ENCODE measurements at regions not wholly inside any gene's neighbourhood (a gene's known extent, or its start where the extent isn't known, plus 50 kb on each side); places are given as distances from the start of the nearest gene placed in this dataset.
A peak's percentile ranks its signal among the peaks of the same experiment; 100 is the strongest.
"Not testable (repeated sequence)": the region's sequence is repeated elsewhere in the genome, so short reads cannot be mapped to it uniquely, and the experiment has no call there.

GRCh38 chr5:77871016-77871415 is 94.9 kb upstream of the TBCA start:
- H3K27me3 Mint-ChIP-seq (ENCODE audit: low read depth), result no peaks in the 10 kb centered on the region
- DNase-seq (ENCODE audit: low spot score), result no peak
- no peak overlapping the region for H3K4me3 Mint-ChIP-seq
- no peaks in the 10 kb centered on the region for H3K9me3 Mint-ChIP-seq
- H3K27ac Mint-ChIP-seq, result no peak overlapping the region
- no peaks in the 10 kb centered on the region for H3K36me3 Mint-ChIP-seq (ENCODE audit: low read depth)
- no peaks in the 10 kb centered on the region for H3K4me1 Mint-ChIP-seq (ENCODE audit: low read depth)

GRCh38 chr5:77869116-77869798 is 93.1 kb upstream of the TBCA start:
- Mint-ChIP-seq H3K4me1 (ENCODE audit: low read depth) (no peaks in the 10 kb centered on the region), H3K9me3 (no peaks in the 10 kb centered on the region), H3K27ac (no peak overlapping the region), H3K4me3 (no peak overlapping the region), H3K36me3 (ENCODE audit: low read depth) (no peaks in the 10 kb centered on the region), H3K27me3 (ENCODE audit: low read depth) (no peaks in the 10 kb centered on the region)
- no peak for DNase-seq (ENCODE audit: low spot score)

GRCh38 chr5:77867914-77868313 is 91.8 kb upstream of the TBCA start:
- H3K4me3 Mint-ChIP-seq, result no peak overlapping the region
- no peak for DNase-seq (ENCODE audit: low spot score)
- H3K27me3 Mint-ChIP-seq (ENCODE audit: low read depth), result no peaks in the 10 kb centered on the region
- no peaks in the 10 kb centered on the region for H3K4me1 Mint-ChIP-seq (ENCODE audit: low read depth)
- H3K9me3 Mint-ChIP-seq, result no peaks in the 10 kb centered on the region
- no peaks in the 10 kb centered on the region for H3K36me3 Mint-ChIP-seq (ENCODE audit: low read depth)
- no peak overlapping the region for H3K27ac Mint-ChIP-seq

- DNase-seq (ENCODE audit: low spot score), result no peak
- H3K4me3 Mint-ChIP-seq, result no peak overlapping the region
- no peak overlapping the region for H3K27ac Mint-ChIP-seq
- H3K4me1 Mint-ChIP-seq (ENCODE audit: low read depth), result peaks cover 1% of the 10 kb centered on the region
- H3K36me3 Mint-ChIP-seq (ENCODE audit: low read depth), result no peaks in the 10 kb centered on the region
- no peaks in the 10 kb centered on the region for H3K9me3 Mint-ChIP-seq
- no peaks in the 10 kb centered on the region for H3K27me3 Mint-ChIP-seq (ENCODE audit: low read depth)
Measured at GRCh38 chr5:77867194-77867691, 91.1 kb upstream of the TBCA start.

GRCh38 chr5:77866198-77866597 is 90.1 kb upstream of the TBCA start:
- no peaks in the 10 kb centered on the region for H3K27me3 Mint-ChIP-seq (ENCODE audit: low read depth)
- DNase-seq (ENCODE audit: low spot score), result no peak
- peaks cover 9% of the 10 kb centered on the region for H3K4me1 Mint-ChIP-seq (ENCODE audit: low read depth)
- no peaks in the 10 kb centered on the region for H3K9me3 Mint-ChIP-seq
- no peak overlapping the region for H3K27ac Mint-ChIP-seq
- no peaks in the 10 kb centered on the region for H3K36me3 Mint-ChIP-seq (ENCODE audit: low read depth)
- H3K4me3 Mint-ChIP-seq, result no peak overlapping the region

GRCh38 chr5:77864997-77865396 is 88.9 kb upstream of the TBCA start:
- DNase-seq (ENCODE audit: low spot score), result no peak
- H3K4me1 Mint-ChIP-seq (ENCODE audit: low read depth), result peaks cover 11% of the 10 kb centered on the region
- no peaks in the 10 kb centered on the region for H3K9me3 Mint-ChIP-seq
- no peaks in the 10 kb centered on the region for H3K27me3 Mint-ChIP-seq (ENCODE audit: low read depth)
- H3K27ac Mint-ChIP-seq, result no peak overlapping the region
- H3K36me3 Mint-ChIP-seq (ENCODE audit: low read depth), result no peaks in the 10 kb centered on the region
- no peak overlapping the region for H3K4me3 Mint-ChIP-seq

- H3K27ac Mint-ChIP-seq, result no peak overlapping the region
- DNase-seq (ENCODE audit: low spot score), result no peak
- H3K4me3 Mint-ChIP-seq, result no peak overlapping the region
- peaks cover 11% of the 10 kb centered on the region for H3K4me1 Mint-ChIP-seq (ENCODE audit: low read depth)
- H3K36me3 Mint-ChIP-seq (ENCODE audit: low read depth), result no peaks in the 10 kb centered on the region
- no peaks in the 10 kb centered on the region for H3K27me3 Mint-ChIP-seq (ENCODE audit: low read depth)
- H3K9me3 Mint-ChIP-seq, result no peaks in the 10 kb centered on the region
Measured at GRCh38 chr5:77863181-77863580, 87.0 kb upstream of the TBCA start.

GRCh38 chr5:77861576-77861975 is 85.4 kb upstream of the TBCA start:
- Mint-ChIP-seq H3K4me3 (no peak overlapping the region), H3K27ac (no peak overlapping the region), H3K4me1 (ENCODE audit: low read depth) (peaks cover 11% of the 10 kb centered on the region), H3K36me3 (ENCODE audit: low read depth) (no peaks in the 10 kb centered on the region), H3K9me3 (no peaks in the 10 kb centered on the region), H3K27me3 (ENCODE audit: low read depth) (no peaks in the 10 kb centered on the region)
- DNase-seq (ENCODE audit: low spot score), result no peak

- Mint-ChIP-seq H3K4me3 (no peak overlapping the region), H3K36me3 (ENCODE audit: low read depth) (no peaks in the 10 kb centered on the region), H3K9me3 (no peaks in the 10 kb centered on the region), H3K4me1 (ENCODE audit: low read depth) (peaks cover 11% of the 10 kb centered on the region), H3K27ac (no peak overlapping the region), H3K27me3 (ENCODE audit: low read depth) (no peaks in the 10 kb centered on the region)
- no peak for DNase-seq (ENCODE audit: low spot score)
Measured at GRCh38 chr5:77859306-77859705, 83.2 kb upstream of the TBCA start.

GRCh38 chr5:77858678-77859077 is 82.5 kb upstream of the TBCA start:
- DNase-seq (ENCODE audit: low spot score); H3K4me3 Mint-ChIP-seq; H3K36me3 Mint-ChIP-seq (ENCODE audit: low read depth); H3K27ac Mint-ChIP-seq; H3K27me3 Mint-ChIP-seq (ENCODE audit: low read depth); H3K9me3 Mint-ChIP-seq: not testable (repeated sequence)
- H3K4me1 Mint-ChIP-seq (ENCODE audit: low read depth), result peaks cover 12% of the 10 kb centered on the region

- Mint-ChIP-seq H3K27me3 (ENCODE audit: low read depth) (peaks cover 16% of the 10 kb centered on the region), H3K36me3 (ENCODE audit: low read depth) (no peaks in the 10 kb centered on the region)
Measured at GRCh38 chr5:77855369-77855768, 79.2 kb upstream of the TBCA start.

GRCh38 chr5:77853353-77853907 is 77.3 kb upstream of the TBCA start:
- Mint-ChIP-seq H3K9me3 (no peaks in the 10 kb centered on the region), H3K4me3 (peak overlapping the region; percentile 82), H3K36me3 (ENCODE audit: low read depth) (no peaks in the 10 kb centered on the region), H3K4me1 (ENCODE audit: low read depth) (peaks cover 24% of the 10 kb centered on the region), H3K27ac (no peak overlapping the region), H3K27me3 (ENCODE audit: low read depth) (peaks cover 21% of the 10 kb centered on the region)
- no peak for DNase-seq (ENCODE audit: low spot score)

More at GRCh38 chr5:77855369-77855768, 79.2 kb upstream of the TBCA start:
- Mint-ChIP-seq H3K4me1 (ENCODE audit: low read depth) (peaks cover 24% of the 10 kb centered on the region), H3K9me3 (no peaks in the 10 kb centered on the region), H3K27ac (no peak overlapping the region), H3K4me3 (no peak overlapping the region)
- DNase-seq (ENCODE audit: low spot score), result no peak

GRCh38 chr5:77852514-77853352 is 76.6 kb upstream of the TBCA start:
- Mint-ChIP-seq H3K27ac (peak overlapping the region; percentile 85), H3K36me3 (ENCODE audit: low read depth) (no peaks in the 10 kb centered on the region), H3K27me3 (ENCODE audit: low read depth) (peaks cover 25% of the 10 kb centered on the region), H3K9me3 (no peaks in the 10 kb centered on the region), H3K4me1 (ENCODE audit: low read depth) (peaks cover 24% of the 10 kb centered on the region), H3K4me3 (peak overlapping the region; percentile 82)
- DNase-seq (ENCODE audit: low spot score), result peak; percentile 46

- DNase-seq (ENCODE audit: low spot score), result no peak
- H3K4me1 Mint-ChIP-seq (ENCODE audit: low read depth), result peaks cover 24% of the 10 kb centered on the region
- no peak overlapping the region for H3K27ac Mint-ChIP-seq
- no peaks in the 10 kb centered on the region for H3K9me3 Mint-ChIP-seq
- H3K4me3 Mint-ChIP-seq, result peak overlapping the region; percentile 82
- no peaks in the 10 kb centered on the region for H3K36me3 Mint-ChIP-seq (ENCODE audit: low read depth)
- H3K27me3 Mint-ChIP-seq (ENCODE audit: low read depth), result peaks cover 26% of the 10 kb centered on the region
Measured at GRCh38 chr5:77852068-77852513, 76.0 kb upstream of the TBCA start.
